ENCODE measurements at regions not wholly inside any gene's neighbourhood (a gene's known extent, or its start where the extent isn't known, plus 50 kb on each side); places are given as distances from the start of the nearest gene placed in this dataset.
"Not testable (repeated sequence)": the region's sequence is repeated elsewhere in the genome, so short reads cannot be mapped to it uniquely, and the experiment has no call there.

DNA sequence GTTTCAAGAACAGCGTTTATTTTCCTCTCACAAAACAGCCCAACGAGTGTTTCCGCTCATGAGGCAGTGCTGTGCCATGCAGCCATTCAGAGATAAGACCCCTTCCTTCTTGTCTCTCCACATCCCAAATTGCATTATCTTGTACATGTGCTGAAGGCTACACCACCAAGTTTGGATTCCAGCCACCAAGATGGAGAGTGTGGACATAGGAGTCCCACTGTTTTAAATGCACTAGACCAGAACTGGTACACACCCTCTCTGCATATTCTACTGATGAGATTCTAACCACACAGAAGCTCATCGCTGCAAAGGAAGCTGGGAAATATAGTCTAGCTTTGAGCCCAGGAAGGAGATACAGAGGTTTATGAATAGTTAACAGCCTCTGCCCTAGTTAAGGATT is 509.4 kb downstream of the NFIB start:
- DNase-seq (no peak), ATAC-seq (ENCODE audit: low read depth) (no peak)
- H2AFZ ChIP-seq (ENCODE audit: insufficient read depth, low read depth, low read length, poor library complexity, severe bottlenecking) = no peak overlapping the region
- ChIA-PET CTCF (no interaction called here), POLR2A (no interaction called here)
- no peak overlapping the region for H3K27ac ChIP-seq (ENCODE audit: low read length in 2 of 2)
- no peaks in the 10 kb centered on the region for H4K20me1 ChIP-seq (ENCODE audit: control insufficient read depth, insufficient read depth, low read length, poor library complexity, severe bottlenecking)
- WGBS (ENCODE audit: insufficient coverage) = 78% methylated on average over 3 of the region's 4 CpGs
- no peaks in the 10 kb centered on the region for H3K79me2 ChIP-seq (ENCODE audit: control insufficient read depth, insufficient read depth, low read length)
- H3K9ac ChIP-seq (ENCODE audit: low read length) = no peak overlapping the region
- intact Hi-C loops (cut with micrococcal nuclease) = no loop called here
- TF ChIP-seq, protein P1, sequence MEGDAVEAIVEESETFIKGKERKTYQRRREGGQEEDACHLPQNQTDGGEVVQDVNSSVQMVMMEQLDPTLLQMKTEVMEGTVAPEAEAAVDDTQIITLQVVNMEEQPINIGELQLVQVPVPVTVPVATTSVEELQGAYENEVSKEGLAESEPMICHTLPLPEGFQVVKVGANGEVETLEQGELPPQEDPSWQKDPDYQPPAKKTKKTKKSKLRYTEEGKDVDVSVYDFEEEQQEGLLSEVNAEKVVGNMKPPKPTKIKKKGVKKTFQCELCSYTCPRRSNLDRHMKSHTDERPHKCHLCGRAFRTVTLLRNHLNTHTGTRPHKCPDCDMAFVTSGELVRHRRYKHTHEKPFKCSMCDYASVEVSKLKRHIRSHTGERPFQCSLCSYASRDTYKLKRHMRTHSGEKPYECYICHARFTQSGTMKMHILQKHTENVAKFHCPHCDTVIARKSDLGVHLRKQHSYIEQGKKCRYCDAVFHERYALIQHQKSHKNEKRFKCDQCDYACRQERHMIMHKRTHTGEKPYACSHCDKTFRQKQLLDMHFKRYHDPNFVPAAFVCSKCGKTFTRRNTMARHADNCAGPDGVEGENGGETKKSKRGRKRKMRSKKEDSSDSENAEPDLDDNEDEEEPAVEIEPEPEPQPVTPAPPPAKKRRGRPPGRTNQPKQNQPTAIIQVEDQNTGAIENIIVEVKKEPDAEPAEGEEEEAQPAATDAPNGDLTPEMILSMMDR (IDR thresholded peaks at IDR 0.05) = no peak
- TF ChIP-seq EZH2 (IDR thresholded peaks at IDR 0.05; ENCODE audit: borderline replicate concordance, insufficient read depth, low read depth, low read length, poor library complexity, severe bottlenecking) = no peak
- no peaks in the 10 kb centered on the region for H3K36me3 ChIP-seq (replicated peaks in 1 of 2; ENCODE audit: control extremely low read depth in 1 of 2, control insufficient read depth in 1 of 2, extremely low read depth in 1 of 2, insufficient read depth in 2 of 2, low read length in 1 of 2)
- H3K9me3 ChIP-seq (ENCODE audit: control extremely low read depth in 1 of 3, control insufficient read depth in 2 of 3, insufficient read depth in 1 of 3, low read length in 2 of 3) = no peaks in the 10 kb centered on the region
- Mint-ChIP-seq H3K4me3 (no peak overlapping the region), H3K4me1 (no peaks in the 10 kb centered on the region), H3K9me3 (ENCODE audit: insufficient read depth) (peaks cover 2% of the 10 kb centered on the region), H3K27ac (no peak overlapping the region), H3K27me3 (no peaks in the 10 kb centered on the region)
- no peaks in the 10 kb centered on the region for H3K27me3 ChIP-seq (replicated peaks in 1 of 4; ENCODE audit: control extremely low read depth in 1 of 4, control insufficient read depth in 3 of 4, insufficient read depth in 4 of 4, low read length in 3 of 4)
- no peak overlapping the region for H3K4me3 ChIP-seq (ENCODE audit: control extremely low read depth in 1 of 5, extremely low read depth in 1 of 5, insufficient read depth in 1 of 5, low read depth in 2 of 5, low read length in 4 of 5)
- no peaks in the 10 kb centered on the region for H3K4me1 ChIP-seq (ENCODE audit: control insufficient read depth in 2 of 2, insufficient read depth in 2 of 2, low read length in 2 of 2)
- H3K4me2 ChIP-seq (replicated peaks; ENCODE audit: low read depth, low read length, poor library complexity, severe bottlenecking) = no peak overlapping the region

DNA sequence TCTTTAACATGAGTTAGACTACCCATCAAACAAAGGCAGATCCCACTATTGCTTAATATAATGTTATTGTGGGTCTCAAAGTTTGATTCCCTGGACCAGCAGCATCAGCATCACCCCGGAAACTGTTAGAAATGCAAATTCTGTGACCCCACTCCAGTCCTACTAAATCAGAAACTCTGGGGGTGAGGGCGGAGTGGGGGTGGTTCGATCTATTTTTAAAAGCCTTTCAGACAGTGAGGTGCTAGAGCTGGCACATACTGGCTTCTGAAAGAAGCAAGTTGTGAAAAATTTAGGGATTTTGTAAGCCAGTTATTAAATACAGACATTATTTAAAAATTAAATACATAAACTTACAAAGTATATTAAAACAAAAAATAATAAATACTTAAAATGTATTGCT is 513.2 kb downstream of the NFIB start:
- no peaks in the 10 kb centered on the region for H3K9me3 ChIP-seq (ENCODE audit: control extremely low read depth in 1 of 3, control insufficient read depth in 2 of 3, insufficient read depth in 1 of 3, low read length in 2 of 3)
- no peaks in the 10 kb centered on the region for H3K79me2 ChIP-seq (ENCODE audit: control insufficient read depth, insufficient read depth, low read length)
- H3K4me3 ChIP-seq (ENCODE audit: control extremely low read depth in 1 of 5, extremely low read depth in 1 of 5, insufficient read depth in 1 of 5, low read depth in 2 of 5, low read length in 4 of 5) = no peak overlapping the region
- intact Hi-C loops (cut with micrococcal nuclease) = no loop called here
- H3K4me2 ChIP-seq (replicated peaks; ENCODE audit: low read depth, low read length, poor library complexity, severe bottlenecking) = no peak overlapping the region
- no peak overlapping the region for H3K4me3 Mint-ChIP-seq
- no CpG with 5 or more reads among the region's 3 CpGs for WGBS (ENCODE audit: insufficient coverage)
- peaks cover 5% of the 10 kb centered on the region for H3K9me3 Mint-ChIP-seq (ENCODE audit: insufficient read depth)
- no peaks in the 10 kb centered on the region for H3K4me1 Mint-ChIP-seq
- TF ChIP-seq, protein P1 (IDR thresholded peaks at IDR 0.05) = no peak
- no peaks in the 10 kb centered on the region for H3K27me3 ChIP-seq (replicated peaks in 1 of 4; ENCODE audit: control extremely low read depth in 1 of 4, control insufficient read depth in 3 of 4, insufficient read depth in 4 of 4, low read length in 3 of 4)
- H3K27me3 Mint-ChIP-seq = no peaks in the 10 kb centered on the region
- ChIA-PET POLR2A (no interaction called here), CTCF (no interaction called here)
- H3K4me1 ChIP-seq (ENCODE audit: control insufficient read depth in 2 of 2, insufficient read depth in 2 of 2, low read length in 2 of 2) = no peaks in the 10 kb centered on the region
- H3K36me3 ChIP-seq (replicated peaks in 1 of 2; ENCODE audit: control extremely low read depth in 1 of 2, control insufficient read depth in 1 of 2, extremely low read depth in 1 of 2, insufficient read depth in 2 of 2, low read length in 1 of 2) = no peaks in the 10 kb centered on the region
- H2AFZ ChIP-seq (ENCODE audit: insufficient read depth, low read depth, low read length, poor library complexity, severe bottlenecking) = no peak overlapping the region
- H4K20me1 ChIP-seq (ENCODE audit: control insufficient read depth, insufficient read depth, low read length, poor library complexity, severe bottlenecking) = no peaks in the 10 kb centered on the region
- H3K27ac Mint-ChIP-seq = no peak overlapping the region
- no peak overlapping the region for H3K27ac ChIP-seq (ENCODE audit: low read length in 2 of 2)
- DNase-seq = no peak
- H3K9ac ChIP-seq (ENCODE audit: low read length) = no peak overlapping the region
- ATAC-seq (ENCODE audit: low read depth) = no peak

DNA sequence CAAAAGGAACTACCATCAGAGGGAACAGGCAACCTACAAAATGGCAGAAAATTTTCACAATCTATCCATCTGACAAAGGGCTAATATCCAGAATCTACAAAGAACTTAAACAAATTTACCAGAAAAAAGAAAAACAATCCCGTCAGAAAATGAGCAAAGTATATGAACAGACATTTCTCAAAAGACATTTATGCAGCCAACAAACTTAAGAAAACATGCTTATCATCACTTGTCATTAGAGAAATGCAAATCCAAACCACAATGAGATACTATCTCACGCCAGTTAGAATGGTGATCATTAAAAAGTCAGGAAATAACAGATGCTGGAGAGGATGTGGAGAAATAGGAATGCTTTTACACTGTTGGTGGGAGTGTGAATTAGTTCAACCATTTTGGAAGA is 516.2 kb downstream of the NFIB start:
- no CpG with 5 or more reads among the region's 2 CpGs for WGBS (ENCODE audit: insufficient coverage)
- H3K27ac ChIP-seq (ENCODE audit: low read length in 2 of 2); H3K9me3 ChIP-seq (ENCODE audit: control extremely low read depth in 1 of 3, control insufficient read depth in 2 of 3, insufficient read depth in 1 of 3, low read length in 2 of 3); CTCF ChIA-PET; H3K4me2 ChIP-seq (replicated peaks; ENCODE audit: low read depth, low read length, poor library complexity, severe bottlenecking); DNase-seq; ATAC-seq (ENCODE audit: low read depth); H3K4me3 ChIP-seq (ENCODE audit: control extremely low read depth in 1 of 5, extremely low read depth in 1 of 5, insufficient read depth in 1 of 5, low read depth in 2 of 5, low read length in 4 of 5); H3K79me2 ChIP-seq (ENCODE audit: control insufficient read depth, insufficient read depth, low read length); H4K20me1 ChIP-seq (ENCODE audit: control insufficient read depth, insufficient read depth, low read length, poor library complexity, severe bottlenecking); H3K36me3 ChIP-seq (replicated peaks in 1 of 2; ENCODE audit: control extremely low read depth in 1 of 2, control insufficient read depth in 1 of 2, extremely low read depth in 1 of 2, insufficient read depth in 2 of 2, low read length in 1 of 2); intact Hi-C loops (cut with micrococcal nuclease); H3K4me1 ChIP-seq (ENCODE audit: control insufficient read depth in 2 of 2, insufficient read depth in 2 of 2, low read length in 2 of 2); H3K9ac ChIP-seq (ENCODE audit: low read length); H3K4me3 Mint-ChIP-seq; H3K4me1 Mint-ChIP-seq; H3K9me3 Mint-ChIP-seq (ENCODE audit: insufficient read depth); H3K27me3 ChIP-seq (replicated peaks in 1 of 4; ENCODE audit: control extremely low read depth in 1 of 4, control insufficient read depth in 3 of 4, insufficient read depth in 4 of 4, low read length in 3 of 4); H3K27ac Mint-ChIP-seq; POLR2A ChIA-PET; H2AFZ ChIP-seq (ENCODE audit: insufficient read depth, low read depth, low read length, poor library complexity, severe bottlenecking); H3K27me3 Mint-ChIP-seq: not testable (repeated sequence)

All from B cell (primary cell).